ENCODE measurements at regions not wholly inside any gene's neighbourhood (a gene's known extent, or its start where the extent isn't known, plus 50 kb on each side); places are given as distances from the start of the nearest gene placed in this dataset.
"Not testable (repeated sequence)": the region's sequence is repeated elsewhere in the genome, so short reads cannot be mapped to it uniquely, and the experiment has no call there.

GRCh38 chr5:12230659-12231058, 326.4 kb upstream of the CTNND2 start:
- FAIRE-seq (no peak), DNase-seq (ENCODE audit: insufficient read length, low spot score) (no peak)

- FAIRE-seq (no peak), DNase-seq (ENCODE audit: insufficient read length, low spot score) (no peak)
Observed at GRCh38 chr5:12217039-12217438, 312.8 kb upstream of the CTNND2 start.

GRCh38 chr5:12214267-12215015, 310.2 kb upstream of the CTNND2 start:
- no peak for FAIRE-seq
- no peak for DNase-seq (ENCODE audit: insufficient read length, low spot score)

GRCh38 chr5:12208366-12209100, 304.3 kb upstream of the CTNND2 start:
- no peak for DNase-seq (ENCODE audit: insufficient read length, low spot score)
- peak; percentile 69 for FAIRE-seq

- DNase-seq (ENCODE audit: insufficient read length, low spot score) = no peak
- FAIRE-seq = no peak
Observed at GRCh38 chr5:12204761-12205160, 300.5 kb upstream of the CTNND2 start.

- DNase-seq (ENCODE audit: insufficient read length, low spot score) = no peak
- no peak for FAIRE-seq
Observed at GRCh38 chr5:12193536-12193935, 289.3 kb upstream of the CTNND2 start.

GRCh38 chr5:12183003-12183402, 278.8 kb upstream of the CTNND2 start:
- FAIRE-seq (no peak), DNase-seq (ENCODE audit: insufficient read length, low spot score) (no peak)

GRCh38 chr5:12177851-12178250, 273.6 kb upstream of the CTNND2 start:
- FAIRE-seq (no peak), DNase-seq (ENCODE audit: insufficient read length, low spot score) (no peak)

- DNase-seq (ENCODE audit: insufficient read length, low spot score) (no peak), FAIRE-seq (no peak)
Observed at GRCh38 chr5:12177225-12177624, 273.0 kb upstream of the CTNND2 start.

GRCh38 chr5:12175914-12176585, 271.8 kb upstream of the CTNND2 start:
- FAIRE-seq (no peak), DNase-seq (ENCODE audit: insufficient read length, low spot score) (no peak)

GRCh38 chr5:12174734-12175133, 270.5 kb upstream of the CTNND2 start:
- no peak for FAIRE-seq
- no peak for DNase-seq (ENCODE audit: insufficient read length, low spot score)

- FAIRE-seq (no peak), DNase-seq (ENCODE audit: insufficient read length, low spot score) (no peak)
Observed at GRCh38 chr5:12169536-12169935, 265.3 kb upstream of the CTNND2 start.

- DNase-seq (ENCODE audit: insufficient read length, low spot score) = no peak
- no peak for FAIRE-seq
Observed at GRCh38 chr5:12162863-12163262, 258.6 kb upstream of the CTNND2 start.

- FAIRE-seq (no peak), DNase-seq (ENCODE audit: insufficient read length, low spot score) (no peak)
Observed at GRCh38 chr5:12147513-12147912, 243.3 kb upstream of the CTNND2 start.

- DNase-seq (ENCODE audit: insufficient read length, low spot score) (no peak), FAIRE-seq (no peak)
Observed at GRCh38 chr5:12141496-12141895, 237.2 kb upstream of the CTNND2 start.

GRCh38 chr5:12133520-12133919, 229.3 kb upstream of the CTNND2 start:
- FAIRE-seq (no peak), DNase-seq (ENCODE audit: insufficient read length, low spot score) (no peak)

- FAIRE-seq; DNase-seq (ENCODE audit: insufficient read length, low spot score): not testable (repeated sequence)
Observed at GRCh38 chr5:12131020-12131419, 226.8 kb upstream of the CTNND2 start.

GRCh38 chr5:12125895-12126294, 221.6 kb upstream of the CTNND2 start:
- FAIRE-seq (no peak), DNase-seq (ENCODE audit: insufficient read length, low spot score) (no peak)

- FAIRE-seq (peak; percentile 90), DNase-seq (ENCODE audit: insufficient read length, low spot score) (no peak)
Observed at GRCh38 chr5:12119657-12120056, 215.4 kb upstream of the CTNND2 start.

GRCh38 chr5:12114075-12114474, 209.8 kb upstream of the CTNND2 start:
- no peak for DNase-seq (ENCODE audit: insufficient read length, low spot score)
- FAIRE-seq = no peak

GRCh38 chr5:12113062-12113461, 208.8 kb upstream of the CTNND2 start:
- no peak for DNase-seq (ENCODE audit: insufficient read length, low spot score)
- no peak for FAIRE-seq

GRCh38 chr5:12111261-12111660, 207.0 kb upstream of the CTNND2 start:
- DNase-seq (ENCODE audit: insufficient read length, low spot score) (no peak), FAIRE-seq (no peak)
